Heart right ventricle (tissue), 16 donors: ENCODE measurements at regions not wholly inside any gene's neighbourhood (a gene's known extent, or its start where the extent isn't known, plus 50 kb on each side); places are given as distances from the start of the nearest gene placed in this dataset.

ENCODE experiments used
- ATAC-seq, 8 donors: fragments of 200-7000 bp; cut with Tn5 transposase; one replicate each; pipeline ENCODE4 v1.9.1; 2020; ENCODE audit warnings: mild to moderate bottlenecking in 8 of 8, moderate library complexity in 8 of 8, moderate number of reproducible peaks in 1 of 8
- DNase-seq, 2 donors: peaks; one replicate each; pipeline ENCODE4 v3.0.0-alpha.2; 2020
- H3K27ac ChIP-seq, 10 donors: fragments of 200-600 bp; sonication (generic) in 2 of 10; one replicate each; pipeline versions ENCODE4 v1.5.0 to v1.8.0; 2020 to 2022; ENCODE audit warnings: mild to moderate bottlenecking in 3 of 10
- H3K27me3 ChIP-seq, 7 donors: fragments of 200-600 bp; one replicate each; pipeline ENCODE4 v1.8.0; 2021 to 2022; ENCODE audit warnings: mild to moderate bottlenecking in 2 of 7
- H3K36me3 ChIP-seq, 9 donors: fragments of 200-600 bp; sonication (generic) in 1 of 9; one replicate each; pipeline versions ENCODE4 v1.5.0 to v1.8.0; 2020 to 2022; ENCODE audit warnings: mild to moderate bottlenecking in 2 of 9
- H3K4me1 ChIP-seq, 9 donors: fragments of 200-600 bp; sonication (generic) in 1 of 9; one replicate each; pipeline versions ENCODE4 v1.5.0 to v1.8.0; 2020 to 2022; ENCODE audit warnings: mild to moderate bottlenecking in 4 of 9
- H3K4me3 ChIP-seq, 10 donors: fragments of 200-600 bp; sonication (generic) in 2 of 10; one replicate each; pipeline versions ENCODE4 v1.5.0 to v1.8.0; 2020 to 2022; ENCODE audit warnings: mild to moderate bottlenecking in 7 of 10, moderate library complexity in 2 of 10
- H3K9me3 ChIP-seq, 11 donors: fragments of 200-600 bp in 10 of 11; sonication (generic) in 2 of 11; one replicate each; pipeline versions ENCODE4 v1.5.0 to v1.8.0; 2013 to 2022; ENCODE audit warnings: mild to moderate bottlenecking in 2 of 11, control low read depth in 1 of 11, moderate library complexity in 1 of 11
- CTCF ChIP-seq, 9 donors: fragments of 200-600 bp; sonication (generic) in 2 of 9; IDR thresholded peaks; one replicate each; pipeline versions ENCODE4 v1.5.0 to v1.8.0; 2021 to 2022; ENCODE audit warnings: antibody characterized with exemption in 9 of 9, mild to moderate bottlenecking in 5 of 9, moderate library complexity in 1 of 9
- WGBS, 2 donors: extraction: QIAGEN DNeasy Blood & Tissue Kit; methylation state at CpG; one replicate each; pipeline ENCODE4 v1.1.7; 2013; ENCODE audit warnings: inconsistent platforms in 1 of 2; 5-methylcytosine and 5-hydroxymethylcytosine counted together
- intact Hi-C, 10 donors: fragments of 100-400 bp; cut with DNase I; formaldehyde crosslinking; loops; one replicate each; pipeline versions ENCODE4 v1.11.1 to v1.14.2; 2022
- donor health status: Arrhythmogenic right ventricular cardiomyopathy.
- donor health status: ischemic (EF 13 %, LVEDD 7.1; RV severe dilation, severe dysfunction).
- donor health status: healthy with polysubstance abuse.
- donor health status: DM: no; HTN: yes; CAD: no.
- donor health status: DM: no; HTN: no; CAD: no.
- donor health status: ischemic (EF 25% LVEDD 6.9; RV normal size, moderate dysfunction).
- donor health status: ischemic (EF 25% LVEDD 5.7; RV mildly dilated, moderate dysfunction).
- donor health status: healthy.
- donor health status: DM: yes; HTN: yes; CAD: no.
- donor health status: Ischemic cardiomyopathy.
- donor health status: ischemic (EF 35%, LVEDD 5.7; RV mildly dilated, moderate dysfunction).
- donor health status: nonischemic (EF 11% LVEDD 7.7; RV severe dilation, severe dysfunction).
- donor health status: DM: yes; HTN: yes; CAD: no.
- donor health status: PGD.
- donor health status: ischemic (EF 29% LVEDD 5.4; RV normal size, mild dysfunction).
- donor health status: nonischemic (EF 23%, LVEDD 6.1; RV moderate dilation, normal function).

GRCh38 chr6:155623450-155624178 lies 168.0 kb upstream of the NOX3 start:
- Histone ChIP-seq H3K27me3 (no peaks in the 10 kb centered on the region), H3K27ac (no peak overlapping the region), H3K4me3 (no peak overlapping the region), H3K4me1 (no peaks in the 10 kb centered on the region), H3K36me3 (no peaks in the 10 kb centered on the region), H3K9me3 (peaks cover 0 to 11% (median 0%) of the 10 kb centered on the region in 11 donors)
- DNase-seq (no peak), ATAC-seq (no peak)
- intact Hi-C loops, result no loop called here
- WGBS, 2 donors, result 66 to 76% methylated on average over 2 of the region's 2 CpGs
- no peak for TF ChIP-seq CTCF (IDR thresholded peaks at IDR 0.05)

GRCh38 chr6:155614606-155615005 lies 159.0 kb upstream of the NOX3 start:
- peaks cover 0 to 77% (median 29%) of the 10 kb centered on the region in 11 donors for H3K9me3 ChIP-seq
- WGBS, 2 donors, result 85 to 95% methylated on average over 4 of the region's 4 CpGs
- ATAC-seq, result no peak
- intact Hi-C loops, result no loop called here
- no peaks in the 10 kb centered on the region for H3K4me1 ChIP-seq
- TF ChIP-seq CTCF (IDR thresholded peaks at IDR 0.05), result no peak
- H3K4me3 ChIP-seq, result no peak overlapping the region
- H3K27me3 ChIP-seq, result no peaks in the 10 kb centered on the region
- no peaks in the 10 kb centered on the region for H3K36me3 ChIP-seq
- no peak overlapping the region for H3K27ac ChIP-seq
- DNase-seq, result no peak

GRCh38 chr6:155611742-155612141 lies 156.1 kb upstream of the NOX3 start:
- no peaks in the 10 kb centered on the region for H3K27me3 ChIP-seq
- no peaks in the 10 kb centered on the region for H3K4me1 ChIP-seq
- H3K36me3 ChIP-seq, result no peaks in the 10 kb centered on the region
- no peak for TF ChIP-seq CTCF (IDR thresholded peaks at IDR 0.05)
- peaks cover 0 to 67% (median 29%) of the 10 kb centered on the region in 11 donors for H3K9me3 ChIP-seq
- H3K27ac ChIP-seq, result no peak overlapping the region
- DNase-seq (no peak), ATAC-seq (no peak)
- intact Hi-C loops, result no loop called here
- 83 to 86% methylated on average over 1 of the region's 1 CpG for WGBS, 2 donors
- H3K4me3 ChIP-seq, result no peak overlapping the region

GRCh38 chr6:155604991-155605390 lies 149.4 kb upstream of the NOX3 start:
- no peak for ATAC-seq
- WGBS, 2 donors, result 69% methylated on average over 3 of the region's 3 CpGs
- TF ChIP-seq CTCF (IDR thresholded peaks at IDR 0.05), result no peak
- Histone ChIP-seq H3K4me1 (no peaks in the 10 kb centered on the region), H3K4me3 (no peak overlapping the region), H3K27ac (no peak overlapping the region), H3K27me3 (no peaks in the 10 kb centered on the region), H3K36me3 (no peaks in the 10 kb centered on the region), H3K9me3 (peaks cover 0 to 3% (median 0%) of the 10 kb centered on the region in 11 donors)
- intact Hi-C loops, result no loop called here
- no peak for DNase-seq
